ENCODE measurements at regions not wholly inside any gene's neighbourhood (a gene's known extent, or its start where the extent isn't known, plus 50 kb on each side); places are given as distances from the start of the nearest gene placed in this dataset.

- WGBS (ENCODE audit: extremely low coverage, insufficient coverage, insufficient read length): no CpG with 5 or more reads among the region's 1 CpG
- H4K91ac ChIP-seq (ENCODE audit: low read depth, low read length): no peak overlapping the region
- no peak overlapping the region for H2BK120ac ChIP-seq (ENCODE audit: insufficient read depth, low read length, poor library complexity)
- H3K79me1 ChIP-seq (ENCODE audit: low read length): no peaks in the 10 kb centered on the region
- H2BK5ac ChIP-seq (ENCODE audit: low read depth, low read length, poor library complexity): no peak overlapping the region
- H2AK5ac ChIP-seq (ENCODE audit: low read length): no peak overlapping the region
- H3K4me1 ChIP-seq (ENCODE audit: control insufficient read depth in 1 of 2, insufficient read depth in 2 of 2, low read length in 2 of 2): no peaks in the 10 kb centered on the region
- no peak overlapping the region for H2BK12ac ChIP-seq (ENCODE audit: low read length)
- no peak for DNase-seq
- no peaks in the 10 kb centered on the region for H3K27me3 ChIP-seq (ENCODE audit: insufficient read depth, low read length)
- no peak overlapping the region for H3K9ac ChIP-seq (ENCODE audit: low read length)
- no peak overlapping the region for H3K14ac ChIP-seq (ENCODE audit: low read length)
- H3K79me2 ChIP-seq (ENCODE audit: control insufficient read depth, insufficient read depth, low read length, poor library complexity): no peaks in the 10 kb centered on the region
- no peak overlapping the region for H2AFZ ChIP-seq (ENCODE audit: insufficient read depth, low read length, poor library complexity)
- no peak overlapping the region for H3K4me3 ChIP-seq (ENCODE audit: low read depth, low read length)
- no peak overlapping the region for H3K23ac ChIP-seq (ENCODE audit: low read length)
- no peak overlapping the region for H4K12ac ChIP-seq (ENCODE audit: low read depth, low read length)
- no peak overlapping the region for H3K18ac ChIP-seq (ENCODE audit: low read length)
- no peak overlapping the region for H3K27ac ChIP-seq (ENCODE audit: low read depth, low read length)
- no peak overlapping the region for H3K4me2 ChIP-seq (ENCODE audit: low read length)
- no peaks in the 10 kb centered on the region for H3K36me3 ChIP-seq (ENCODE audit: control insufficient read depth in 1 of 2, insufficient read depth in 2 of 2, low read length in 2 of 2)
- no peak overlapping the region for H3K4ac ChIP-seq (ENCODE audit: low read depth, low read length)
- no peaks in the 10 kb centered on the region for H3K9me3 ChIP-seq (ENCODE audit: insufficient read depth, low read depth, low read length)
- no peak overlapping the region for H4K8ac ChIP-seq (ENCODE audit: low read depth, low read length)
Measured at GRCh38 chr4:106773076-106773905, 262.8 kb downstream of the DKK2 start.

DNA sequence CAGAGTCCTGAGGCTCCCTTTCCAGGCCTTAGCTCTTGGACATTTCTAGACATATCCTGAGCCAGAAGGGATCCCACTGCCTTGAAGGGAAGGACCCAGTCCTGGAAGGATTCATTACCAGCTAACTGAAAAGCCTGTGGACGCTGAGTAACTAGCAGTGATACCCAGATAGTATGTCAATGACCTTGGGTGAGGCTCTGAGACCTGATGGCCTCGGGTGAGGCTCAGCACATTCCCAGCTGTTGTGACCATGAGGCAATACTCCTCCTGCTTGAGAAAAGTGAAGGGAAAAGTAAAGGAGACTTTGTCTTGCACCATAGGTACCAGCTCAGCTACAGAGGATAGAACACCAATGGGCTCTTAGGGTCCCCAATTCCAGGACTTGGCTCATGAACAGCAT, 268.1 kb downstream of the DKK2 start:
- no peak overlapping the region for H2BK12ac ChIP-seq (ENCODE audit: low read length)
- no peaks in the 10 kb centered on the region for H3K9me3 ChIP-seq (ENCODE audit: insufficient read depth, low read depth, low read length)
- no peak overlapping the region for H3K27ac ChIP-seq (ENCODE audit: low read depth, low read length)
- no peak overlapping the region for H2AFZ ChIP-seq (ENCODE audit: insufficient read depth, low read length, poor library complexity)
- H3K27me3 ChIP-seq (ENCODE audit: insufficient read depth, low read length): no peaks in the 10 kb centered on the region
- no CpG with 5 or more reads among the region's 2 CpGs for WGBS (ENCODE audit: extremely low coverage, insufficient coverage, insufficient read length)
- H3K14ac ChIP-seq (ENCODE audit: low read length): no peak overlapping the region
- no peak overlapping the region for H3K4me2 ChIP-seq (ENCODE audit: low read length)
- no peak overlapping the region for H3K9ac ChIP-seq (ENCODE audit: low read length)
- H3K4me1 ChIP-seq (ENCODE audit: control insufficient read depth in 1 of 2, insufficient read depth in 2 of 2, low read length in 2 of 2): no peaks in the 10 kb centered on the region
- no peak overlapping the region for H4K8ac ChIP-seq (ENCODE audit: low read depth, low read length)
- no peak overlapping the region for H4K91ac ChIP-seq (ENCODE audit: low read depth, low read length)
- H3K79me1 ChIP-seq (ENCODE audit: low read length): no peaks in the 10 kb centered on the region
- no peak for DNase-seq
- no peak overlapping the region for H2AK5ac ChIP-seq (ENCODE audit: low read length)
- H3K4ac ChIP-seq (ENCODE audit: low read depth, low read length): no peak overlapping the region
- H3K36me3 ChIP-seq (ENCODE audit: control insufficient read depth in 1 of 2, insufficient read depth in 2 of 2, low read length in 2 of 2): no peaks in the 10 kb centered on the region
- no peak overlapping the region for H3K18ac ChIP-seq (ENCODE audit: low read length)
- no peak overlapping the region for H2BK5ac ChIP-seq (ENCODE audit: low read depth, low read length, poor library complexity)
- H3K4me3 ChIP-seq (ENCODE audit: low read depth, low read length): no peak overlapping the region
- H4K12ac ChIP-seq (ENCODE audit: low read depth, low read length): no peak overlapping the region
- no peaks in the 10 kb centered on the region for H3K79me2 ChIP-seq (ENCODE audit: control insufficient read depth, insufficient read depth, low read length, poor library complexity)
- H3K23ac ChIP-seq (ENCODE audit: low read length): no peak overlapping the region
- no peak overlapping the region for H2BK120ac ChIP-seq (ENCODE audit: insufficient read depth, low read length, poor library complexity)

DNA sequence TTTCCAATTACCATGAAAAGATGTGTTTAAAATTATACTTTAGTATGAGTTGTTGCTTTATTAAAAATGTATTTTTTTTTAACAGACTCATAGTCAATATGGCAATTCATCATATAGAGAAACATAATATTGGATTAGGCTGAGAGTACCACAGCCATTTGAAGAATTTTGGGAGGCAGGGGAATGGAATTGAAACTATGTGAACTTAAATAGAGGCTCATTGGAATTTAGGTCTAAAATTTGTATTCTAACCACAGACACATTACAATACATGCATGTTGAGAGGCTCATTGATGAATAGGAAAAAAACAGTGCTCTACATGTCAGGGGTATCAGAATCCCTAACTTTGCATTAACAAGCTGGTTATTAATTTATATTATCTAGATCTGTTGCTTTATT, 269.6 kb downstream of the DKK2 start:
- Histone ChIP-seq H2AFZ (ENCODE audit: insufficient read depth, low read length, poor library complexity) (no peak overlapping the region), H2BK5ac (ENCODE audit: low read depth, low read length, poor library complexity) (no peak overlapping the region), H3K23ac (ENCODE audit: low read length) (no peak overlapping the region), H2BK120ac (ENCODE audit: insufficient read depth, low read length, poor library complexity) (no peak overlapping the region), H4K91ac (ENCODE audit: low read depth, low read length) (no peak overlapping the region), H3K27me3 (ENCODE audit: insufficient read depth, low read length) (no peaks in the 10 kb centered on the region), H3K18ac (ENCODE audit: low read length) (no peak overlapping the region), H3K4me1 (ENCODE audit: control insufficient read depth in 1 of 2, insufficient read depth in 2 of 2, low read length in 2 of 2) (no peaks in the 10 kb centered on the region), H4K12ac (ENCODE audit: low read depth, low read length) (no peak overlapping the region), H3K79me1 (ENCODE audit: low read length) (no peaks in the 10 kb centered on the region), H3K4ac (ENCODE audit: low read depth, low read length) (no peak overlapping the region), H3K27ac (ENCODE audit: low read depth, low read length) (no peak overlapping the region), H3K9me3 (ENCODE audit: insufficient read depth, low read depth, low read length) (no peaks in the 10 kb centered on the region), H3K36me3 (ENCODE audit: control insufficient read depth in 1 of 2, insufficient read depth in 2 of 2, low read length in 2 of 2) (no peaks in the 10 kb centered on the region), H3K9ac (ENCODE audit: low read length) (no peak overlapping the region), H3K79me2 (ENCODE audit: control insufficient read depth, insufficient read depth, low read length, poor library complexity) (no peaks in the 10 kb centered on the region), H4K8ac (ENCODE audit: low read depth, low read length) (no peak overlapping the region), H2AK5ac (ENCODE audit: low read length) (no peak overlapping the region), H3K4me3 (ENCODE audit: low read depth, low read length) (no peak overlapping the region), H2BK12ac (ENCODE audit: low read length) (no peak overlapping the region), H3K14ac (ENCODE audit: low read length) (no peak overlapping the region), H3K4me2 (ENCODE audit: low read length) (no peak overlapping the region)
- DNase-seq: no peak

DNA sequence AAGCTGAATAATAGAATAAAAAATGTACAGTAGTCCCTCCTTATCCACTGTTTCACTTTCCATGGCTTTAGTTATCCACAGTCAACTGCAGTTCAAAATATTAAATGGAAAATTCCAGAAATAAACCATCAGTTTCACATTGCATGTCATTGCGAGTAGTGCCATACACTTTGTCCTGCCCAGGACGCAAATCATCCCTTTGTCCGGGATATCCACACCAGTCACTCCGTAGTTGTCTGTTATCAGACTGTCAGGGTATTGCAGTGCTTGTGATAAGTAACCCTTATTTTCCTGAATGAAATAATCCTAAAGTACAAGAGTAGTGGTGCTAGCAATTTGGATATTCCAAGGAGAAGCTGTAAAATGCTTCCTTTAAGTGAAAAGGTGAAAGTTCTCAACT, 271.3 kb downstream of the DKK2 start:
- DNase-seq: no peak
- WGBS (ENCODE audit: extremely low coverage, insufficient coverage, insufficient read length): no CpG with 5 or more reads among the region's 4 CpGs

More for the DNA sequence above, 271.3 kb downstream of the DKK2 start:
- no peaks in the 10 kb centered on the region for H3K79me2 ChIP-seq (ENCODE audit: control insufficient read depth, insufficient read depth, low read length, poor library complexity)
- H3K36me3 ChIP-seq (ENCODE audit: control insufficient read depth in 1 of 2, insufficient read depth in 2 of 2, low read length in 2 of 2): no peaks in the 10 kb centered on the region
- no peak overlapping the region for H3K14ac ChIP-seq (ENCODE audit: low read length)
- no peaks in the 10 kb centered on the region for H3K9me3 ChIP-seq (ENCODE audit: insufficient read depth, low read depth, low read length)
- H2AK5ac ChIP-seq (ENCODE audit: low read length): no peak overlapping the region
- H3K4me1 ChIP-seq (ENCODE audit: control insufficient read depth in 1 of 2, insufficient read depth in 2 of 2, low read length in 2 of 2): no peaks in the 10 kb centered on the region
- no peak overlapping the region for H2BK120ac ChIP-seq (ENCODE audit: insufficient read depth, low read length, poor library complexity)
- no peak overlapping the region for H3K4ac ChIP-seq (ENCODE audit: low read depth, low read length)
- H4K91ac ChIP-seq (ENCODE audit: low read depth, low read length): no peak overlapping the region
- no peak overlapping the region for H3K18ac ChIP-seq (ENCODE audit: low read length)
- no peak overlapping the region for H4K8ac ChIP-seq (ENCODE audit: low read depth, low read length)
- H3K4me2 ChIP-seq (ENCODE audit: low read length): no peak overlapping the region
- H2AFZ ChIP-seq (ENCODE audit: insufficient read depth, low read length, poor library complexity): no peak overlapping the region
- no peak overlapping the region for H3K23ac ChIP-seq (ENCODE audit: low read length)
- no peak overlapping the region for H2BK5ac ChIP-seq (ENCODE audit: low read depth, low read length, poor library complexity)
- H3K27me3 ChIP-seq (ENCODE audit: insufficient read depth, low read length): no peaks in the 10 kb centered on the region
- no peaks in the 10 kb centered on the region for H3K79me1 ChIP-seq (ENCODE audit: low read length)
- no peak overlapping the region for H3K9ac ChIP-seq (ENCODE audit: low read length)
- H2BK12ac ChIP-seq (ENCODE audit: low read length): no peak overlapping the region
- H3K4me3 ChIP-seq (ENCODE audit: low read depth, low read length): no peak overlapping the region
- H3K27ac ChIP-seq (ENCODE audit: low read depth, low read length): no peak overlapping the region
- no peak overlapping the region for H4K12ac ChIP-seq (ENCODE audit: low read depth, low read length)

Measured in trophoblast cell (in vitro differentiated cells and primary cell).